ENCODE measurements at regions not wholly inside any gene's neighbourhood (a gene's known extent, or its start where the extent isn't known, plus 50 kb on each side); places are given as distances from the start of the nearest gene placed in this dataset.

DNA sequence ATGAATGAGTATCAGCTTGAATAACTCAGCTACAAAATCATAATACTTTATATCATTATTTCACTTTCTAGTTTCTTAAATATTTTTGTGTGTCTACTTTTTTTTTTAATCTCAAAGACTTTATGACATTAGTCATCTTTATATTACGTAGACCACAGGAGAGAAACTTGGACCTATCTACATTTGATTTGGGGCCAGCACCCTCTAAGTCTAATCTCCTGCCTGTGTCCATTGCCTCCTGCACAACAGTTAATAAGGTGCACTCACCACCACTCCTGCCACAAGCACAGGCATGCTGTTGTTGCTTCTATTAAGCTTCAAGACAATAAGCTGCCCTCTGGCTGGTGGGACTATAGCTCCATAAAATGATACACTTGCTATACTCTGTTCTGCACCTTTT lies 70.4 kb downstream of the DIRAS3 start:
- intact Hi-C loops (cut with micrococcal nuclease) = no loop called here
- H3K27ac Mint-ChIP-seq = no peak overlapping the region

DNA sequence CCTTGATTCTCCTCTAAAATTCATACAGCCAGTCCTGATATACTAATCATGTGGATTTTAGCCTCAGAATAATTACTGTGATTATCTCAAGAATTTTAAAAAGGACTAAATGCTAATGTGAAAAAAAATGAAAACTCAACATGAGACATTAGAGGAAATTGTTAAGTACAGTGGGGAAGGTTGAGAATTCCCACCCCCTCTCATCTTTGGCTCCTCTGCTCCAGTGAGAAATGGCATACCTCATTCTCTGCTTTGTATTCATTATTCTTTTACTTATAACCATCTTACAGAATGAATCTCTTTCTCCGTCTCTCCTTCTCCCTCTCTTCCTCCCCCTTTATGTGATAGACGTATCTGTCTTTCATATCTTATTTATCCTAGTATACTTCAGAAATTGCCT lies 70.9 kb downstream of the DIRAS3 start:
- Histone ChIP-seq H3K4me3 (replicated peaks in 1 of 3; ENCODE audit: low read depth in 2 of 3, low read length in 3 of 3) (no peak overlapping the region), H3K4me1 (ENCODE audit: control insufficient read depth in 1 of 2, insufficient read depth in 2 of 2, low read length in 2 of 2) (no peaks in the 10 kb centered on the region), H3K4me2 (replicated peaks; ENCODE audit: extremely low read depth, low read length, poor library complexity, severe bottlenecking) (no peak overlapping the region), H3K36me3 (replicated peaks in 1 of 2; ENCODE audit: control insufficient read depth in 1 of 2, insufficient read depth in 2 of 2, low read length in 2 of 2) (no peaks in the 10 kb centered on the region), H3K9me3 (replicated peaks in 1 of 2; ENCODE audit: control insufficient read depth in 1 of 2, insufficient read depth in 1 of 2, low read length in 2 of 2) (no peaks in the 10 kb centered on the region), H3K79me2 (ENCODE audit: insufficient read depth, low read length) (no peaks in the 10 kb centered on the region), H2AFZ (ENCODE audit: insufficient read depth, low read depth, low read length, poor library complexity, severe bottlenecking) (no peak overlapping the region), H3K27me3 (ENCODE audit: control insufficient read depth in 2 of 2, insufficient read depth in 2 of 2, low read length in 2 of 2) (no peaks in the 10 kb centered on the region), H3K9ac (ENCODE audit: insufficient read depth, low read length, poor library complexity, severe bottlenecking) (no peak overlapping the region), H4K20me1 (ENCODE audit: insufficient read depth, low read length) (no peaks in the 10 kb centered on the region), H3K27ac (ENCODE audit: low read depth in 1 of 2, low read length in 2 of 2) (no peak overlapping the region)
- Mint-ChIP-seq H3K27ac (no peak overlapping the region), H3K4me3 (no peak overlapping the region), H3K4me1 (no peaks in the 10 kb centered on the region), H3K27me3 (ENCODE audit: low read depth in 3 of 3) (peaks cover 0 to 2% (median 2%) of the 10 kb centered on the region in 3 donors), H3K9me3 (peaks cover 0 to 7% (median 0%) of the 10 kb centered on the region in 7 donors), H3K36me3 (no peaks in the 10 kb centered on the region)
- DNase-seq = no peak
- intact Hi-C loops (cut with micrococcal nuclease) = no loop called here
- WGBS (ENCODE audit: insufficient coverage) = no CpG with 5 or more reads among the region's 2 CpGs
- TF ChIP-seq, protein P1, sequence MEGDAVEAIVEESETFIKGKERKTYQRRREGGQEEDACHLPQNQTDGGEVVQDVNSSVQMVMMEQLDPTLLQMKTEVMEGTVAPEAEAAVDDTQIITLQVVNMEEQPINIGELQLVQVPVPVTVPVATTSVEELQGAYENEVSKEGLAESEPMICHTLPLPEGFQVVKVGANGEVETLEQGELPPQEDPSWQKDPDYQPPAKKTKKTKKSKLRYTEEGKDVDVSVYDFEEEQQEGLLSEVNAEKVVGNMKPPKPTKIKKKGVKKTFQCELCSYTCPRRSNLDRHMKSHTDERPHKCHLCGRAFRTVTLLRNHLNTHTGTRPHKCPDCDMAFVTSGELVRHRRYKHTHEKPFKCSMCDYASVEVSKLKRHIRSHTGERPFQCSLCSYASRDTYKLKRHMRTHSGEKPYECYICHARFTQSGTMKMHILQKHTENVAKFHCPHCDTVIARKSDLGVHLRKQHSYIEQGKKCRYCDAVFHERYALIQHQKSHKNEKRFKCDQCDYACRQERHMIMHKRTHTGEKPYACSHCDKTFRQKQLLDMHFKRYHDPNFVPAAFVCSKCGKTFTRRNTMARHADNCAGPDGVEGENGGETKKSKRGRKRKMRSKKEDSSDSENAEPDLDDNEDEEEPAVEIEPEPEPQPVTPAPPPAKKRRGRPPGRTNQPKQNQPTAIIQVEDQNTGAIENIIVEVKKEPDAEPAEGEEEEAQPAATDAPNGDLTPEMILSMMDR (IDR thresholded peaks at IDR 0.05) = no peak

More for the DNA sequence above, 70.4 kb downstream of the DIRAS3 start:
- no peaks in the 10 kb centered on the region for H3K4me1 ChIP-seq (ENCODE audit: control insufficient read depth in 1 of 2, insufficient read depth in 2 of 2, low read length in 2 of 2)
- H3K4me1 Mint-ChIP-seq = no peaks in the 10 kb centered on the region
- no peak overlapping the region for H3K4me3 ChIP-seq (replicated peaks in 1 of 3; ENCODE audit: low read depth in 2 of 3, low read length in 3 of 3)
- H3K36me3 ChIP-seq (replicated peaks in 1 of 2; ENCODE audit: control insufficient read depth in 1 of 2, insufficient read depth in 2 of 2, low read length in 2 of 2) = no peaks in the 10 kb centered on the region
- H3K27ac ChIP-seq (ENCODE audit: low read depth in 1 of 2, low read length in 2 of 2) = no peak overlapping the region
- DNase-seq = no peak
- peaks cover 0 to 2% (median 2%) of the 10 kb centered on the region in 3 donors for H3K27me3 Mint-ChIP-seq (ENCODE audit: low read depth in 3 of 3)
- H4K20me1 ChIP-seq (ENCODE audit: insufficient read depth, low read length) = no peaks in the 10 kb centered on the region
- no peak overlapping the region for H3K4me2 ChIP-seq (replicated peaks; ENCODE audit: extremely low read depth, low read length, poor library complexity, severe bottlenecking)
- H3K36me3 Mint-ChIP-seq = no peaks in the 10 kb centered on the region
- no peak overlapping the region for H3K9ac ChIP-seq (ENCODE audit: insufficient read depth, low read length, poor library complexity, severe bottlenecking)
- no peaks in the 10 kb centered on the region for H3K9me3 ChIP-seq (replicated peaks in 1 of 2; ENCODE audit: control insufficient read depth in 1 of 2, insufficient read depth in 1 of 2, low read length in 2 of 2)
- H3K4me3 Mint-ChIP-seq = no peak overlapping the region
- peaks cover 0 to 7% (median 0%) of the 10 kb centered on the region in 7 donors for H3K9me3 Mint-ChIP-seq
- TF ChIP-seq, protein P1 (IDR thresholded peaks at IDR 0.05) = no peak
- 100% methylated on average over 1 of the region's 1 CpG for WGBS (ENCODE audit: insufficient coverage)
- H3K27me3 ChIP-seq (ENCODE audit: control insufficient read depth in 2 of 2, insufficient read depth in 2 of 2, low read length in 2 of 2) = no peaks in the 10 kb centered on the region
- H2AFZ ChIP-seq (ENCODE audit: insufficient read depth, low read depth, low read length, poor library complexity, severe bottlenecking) = no peak overlapping the region
- no peaks in the 10 kb centered on the region for H3K79me2 ChIP-seq (ENCODE audit: insufficient read depth, low read length)

Data from CD14-positive monocyte (primary cell).